Activated B cell treated with CpG ODN at 0.5 μM for 24 hours (primary cell): ENCODE measurements at regions not wholly inside any gene's neighbourhood (a gene's known extent, or its start where the extent isn't known, plus 50 kb on each side); places are given as distances from the start of the nearest gene placed in this dataset.

Experiments used
- ATAC-seq: fragments of 200-7000 bp; cut with Tn5 transposase; one replicate; pipeline ENCODE4 v1.10.0; 2021; ENCODE audit warnings: low read depth, mild to moderate bottlenecking, moderate library complexity
- CTCF ChIA-PET: fragments of 350-600 bp; sonication (Branson Sonifier 250); formaldehyde crosslinking; loops from one replicate; lab custom pipeline; 2021; ENCODE audit warnings: antibody characterized with exemption; lab: Charles Lee
- POLR2A ChIA-PET: fragments of 350-600 bp; sonication (Branson Sonifier 250); formaldehyde crosslinking; loops from one replicate; lab custom pipeline; 2021; ENCODE audit warnings: antibody characterized with exemption; lab: Charles Lee
- DNase-seq: peaks from one replicate; pipeline ENCODE4 v3.0.0; 2022
- H3K27ac Mint-ChIP-seq: one replicate; pipeline ENCODE4 v1.8.0; 2020; ENCODE audit warnings: mixed read lengths
- H3K27me3 Mint-ChIP-seq: one replicate; pipeline ENCODE4 v1.8.0; 2021; ENCODE audit warnings: mixed read lengths
- H3K36me3 Mint-ChIP-seq: one replicate; pipeline ENCODE4 v1.8.0; 2021; ENCODE audit warnings: low read depth, mixed read lengths
- H3K4me1 Mint-ChIP-seq: one replicate; pipeline ENCODE4 v1.8.0; 2021; ENCODE audit warnings: mixed read lengths
- H3K4me3 Mint-ChIP-seq: one replicate; pipeline ENCODE4 v1.8.0; 2020; ENCODE audit warnings: mild to moderate bottlenecking, mixed read lengths
- H3K9me3 Mint-ChIP-seq: one replicate; pipeline ENCODE4 v1.8.0; 2020; ENCODE audit warnings: mixed read lengths
- CTCF ChIP-seq: fragments of 200-600 bp; IDR thresholded peaks from one replicate; pipeline ENCODE4 v1.8.0; 2022; ENCODE audit warnings: antibody characterized with exemption, mild to moderate bottlenecking
- intact Hi-C: fragments of 100-400 bp; cut with micrococcal nuclease; formaldehyde crosslinking; loops from one replicate; pipeline ENCODE4 v1.15.1; 2024

GRCh38 chr18:69158944-69159343 is 241.7 kb upstream of the DOK6 start:
- Mint-ChIP-seq H3K4me1 (no peaks in the 10 kb centered on the region), H3K36me3 (no peaks in the 10 kb centered on the region), H3K4me3 (no peak overlapping the region), H3K27me3 (no peaks in the 10 kb centered on the region), H3K9me3 (no peaks in the 10 kb centered on the region), H3K27ac (no peak overlapping the region)
- ChIA-PET POLR2A (no interaction called here), CTCF (no interaction called here)
- DNase-seq (no peak), ATAC-seq (no peak)
- intact Hi-C loops: loop anchor here (10.0 kb wide), 1 partner anchor 56 kb away; no protein-coding TSS in a partner anchor
- TF ChIP-seq CTCF: no peak

GRCh38 chr18:69161383-69162028 is 239.2 kb upstream of the DOK6 start:
- DNase-seq: no peak
- ATAC-seq: no peak
- H3K27me3 Mint-ChIP-seq: no peaks in the 10 kb centered on the region

GRCh38 chr18:69162649-69163048 is 238.0 kb upstream of the DOK6 start:
- intact Hi-C loops: no loop called here

More at GRCh38 chr18:69161383-69162028, 239.2 kb upstream of the DOK6 start:
- intact Hi-C loops: no loop called here
- no peak for TF ChIP-seq CTCF
- no peaks in the 10 kb centered on the region for H3K9me3 Mint-ChIP-seq
- H3K36me3 Mint-ChIP-seq: no peaks in the 10 kb centered on the region
- CTCF ChIA-PET: no interaction called here
- no peak overlapping the region for H3K27ac Mint-ChIP-seq
- H3K4me1 Mint-ChIP-seq: no peaks in the 10 kb centered on the region
- POLR2A ChIA-PET: no interaction called here
- H3K4me3 Mint-ChIP-seq: no peak overlapping the region

GRCh38 chr18:69172046-69172445 is 228.6 kb upstream of the DOK6 start:
- POLR2A ChIA-PET: no interaction called here
- H3K27me3 Mint-ChIP-seq: no peaks in the 10 kb centered on the region
- CTCF ChIA-PET: no interaction called here
- H3K9me3 Mint-ChIP-seq: peaks cover 3% of the 10 kb centered on the region
- H3K27ac Mint-ChIP-seq: no peak overlapping the region
- intact Hi-C loops: no loop called here
- ATAC-seq (no peak), DNase-seq (no peak)
- no peaks in the 10 kb centered on the region for H3K4me1 Mint-ChIP-seq
- no peak overlapping the region for H3K4me3 Mint-ChIP-seq
- TF ChIP-seq CTCF: no peak
- H3K36me3 Mint-ChIP-seq: no peaks in the 10 kb centered on the region

More at GRCh38 chr18:69162649-69163048, 238.0 kb upstream of the DOK6 start:
- TF ChIP-seq CTCF: no peak
- H3K27me3 Mint-ChIP-seq: no peaks in the 10 kb centered on the region
- POLR2A ChIA-PET: no interaction called here
- ATAC-seq: no peak
- CTCF ChIA-PET: no interaction called here
- no peaks in the 10 kb centered on the region for H3K36me3 Mint-ChIP-seq
- H3K4me1 Mint-ChIP-seq: no peaks in the 10 kb centered on the region
- no peak overlapping the region for H3K4me3 Mint-ChIP-seq
- H3K9me3 Mint-ChIP-seq: no peaks in the 10 kb centered on the region
- no peak overlapping the region for H3K27ac Mint-ChIP-seq
- DNase-seq: no peak

- peaks cover 3% of the 10 kb centered on the region for H3K9me3 Mint-ChIP-seq
- no peaks in the 10 kb centered on the region for H3K36me3 Mint-ChIP-seq
- ATAC-seq (no peak), DNase-seq (no peak)
- intact Hi-C loops: no loop called here
- ChIA-PET CTCF (no interaction called here), POLR2A (no interaction called here)
- H3K4me1 Mint-ChIP-seq: no peaks in the 10 kb centered on the region
- no peaks in the 10 kb centered on the region for H3K27me3 Mint-ChIP-seq
- TF ChIP-seq CTCF: no peak
- no peak overlapping the region for H3K27ac Mint-ChIP-seq
- H3K4me3 Mint-ChIP-seq: no peak overlapping the region
These were observed 225.0 kb upstream of the DOK6 start for GRCh38 chr18:69175681-69176080.
